ENCODE measurements at regions not wholly inside any gene's neighbourhood (a gene's known extent, or its start where the extent isn't known, plus 50 kb on each side); places are given as distances from the start of the nearest gene placed in this dataset.

DNA sequence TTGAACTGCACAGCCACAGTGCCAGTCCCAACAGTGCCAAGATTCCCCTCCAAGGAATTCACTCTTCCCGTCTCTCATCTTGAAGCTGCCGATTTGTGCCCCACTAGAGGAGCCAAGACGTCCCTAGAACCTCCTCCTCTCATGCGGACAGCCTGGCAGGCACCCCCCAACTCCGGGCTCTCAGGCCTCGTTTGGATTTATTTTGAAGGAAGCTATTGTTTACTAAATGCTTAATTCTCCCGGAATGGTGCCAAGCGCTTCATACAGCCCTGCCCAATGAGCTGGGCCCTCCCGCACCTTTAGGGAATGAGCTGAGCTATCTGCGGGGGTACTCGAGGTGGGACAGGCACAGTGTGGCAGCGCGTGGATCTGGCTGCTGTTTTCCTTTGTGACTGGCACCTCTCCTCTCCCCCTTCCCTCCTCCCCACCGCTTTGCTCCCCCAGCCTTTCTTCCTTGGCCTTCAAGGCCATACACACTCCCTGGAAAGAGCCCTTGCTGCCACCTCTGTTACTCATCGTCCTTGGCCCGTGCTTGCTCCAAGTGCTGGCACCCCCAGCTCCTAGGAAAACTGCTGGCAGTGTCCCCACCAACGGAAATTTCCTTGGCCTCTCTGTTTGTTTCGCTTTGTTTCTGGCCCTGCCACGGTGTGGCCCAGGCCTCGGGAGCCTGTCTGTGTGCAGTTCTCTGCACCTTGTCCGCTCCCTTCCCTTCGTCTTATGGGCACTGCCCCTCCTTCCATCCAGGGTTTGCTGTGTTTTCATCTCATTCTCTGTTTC, 49.9 kb upstream of the CDR2 start:
- no peak for TF ChIP-seq HNF4G (IDR thresholded peaks at IDR 0.05)
- TF ChIP-seq SP1 (IDR thresholded peaks at IDR 0.05): no peak
- TF ChIP-seq, protein P1, sequence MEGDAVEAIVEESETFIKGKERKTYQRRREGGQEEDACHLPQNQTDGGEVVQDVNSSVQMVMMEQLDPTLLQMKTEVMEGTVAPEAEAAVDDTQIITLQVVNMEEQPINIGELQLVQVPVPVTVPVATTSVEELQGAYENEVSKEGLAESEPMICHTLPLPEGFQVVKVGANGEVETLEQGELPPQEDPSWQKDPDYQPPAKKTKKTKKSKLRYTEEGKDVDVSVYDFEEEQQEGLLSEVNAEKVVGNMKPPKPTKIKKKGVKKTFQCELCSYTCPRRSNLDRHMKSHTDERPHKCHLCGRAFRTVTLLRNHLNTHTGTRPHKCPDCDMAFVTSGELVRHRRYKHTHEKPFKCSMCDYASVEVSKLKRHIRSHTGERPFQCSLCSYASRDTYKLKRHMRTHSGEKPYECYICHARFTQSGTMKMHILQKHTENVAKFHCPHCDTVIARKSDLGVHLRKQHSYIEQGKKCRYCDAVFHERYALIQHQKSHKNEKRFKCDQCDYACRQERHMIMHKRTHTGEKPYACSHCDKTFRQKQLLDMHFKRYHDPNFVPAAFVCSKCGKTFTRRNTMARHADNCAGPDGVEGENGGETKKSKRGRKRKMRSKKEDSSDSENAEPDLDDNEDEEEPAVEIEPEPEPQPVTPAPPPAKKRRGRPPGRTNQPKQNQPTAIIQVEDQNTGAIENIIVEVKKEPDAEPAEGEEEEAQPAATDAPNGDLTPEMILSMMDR (IDR thresholded peaks at IDR 0.05; ENCODE audit: low read depth, low read length, missing input control): no peak
- TF ChIP-seq EGR1 (IDR thresholded peaks at IDR 0.05; ENCODE audit: low read depth in 2 of 2): no peak
- TF ChIP-seq, protein P2, sequence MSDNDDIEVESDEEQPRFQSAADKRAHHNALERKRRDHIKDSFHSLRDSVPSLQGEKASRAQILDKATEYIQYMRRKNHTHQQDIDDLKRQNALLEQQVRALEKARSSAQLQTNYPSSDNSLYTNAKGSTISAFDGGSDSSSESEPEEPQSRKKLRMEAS (IDR thresholded peaks at IDR 0.05): no peak
- TF ChIP-seq, protein P3, sequence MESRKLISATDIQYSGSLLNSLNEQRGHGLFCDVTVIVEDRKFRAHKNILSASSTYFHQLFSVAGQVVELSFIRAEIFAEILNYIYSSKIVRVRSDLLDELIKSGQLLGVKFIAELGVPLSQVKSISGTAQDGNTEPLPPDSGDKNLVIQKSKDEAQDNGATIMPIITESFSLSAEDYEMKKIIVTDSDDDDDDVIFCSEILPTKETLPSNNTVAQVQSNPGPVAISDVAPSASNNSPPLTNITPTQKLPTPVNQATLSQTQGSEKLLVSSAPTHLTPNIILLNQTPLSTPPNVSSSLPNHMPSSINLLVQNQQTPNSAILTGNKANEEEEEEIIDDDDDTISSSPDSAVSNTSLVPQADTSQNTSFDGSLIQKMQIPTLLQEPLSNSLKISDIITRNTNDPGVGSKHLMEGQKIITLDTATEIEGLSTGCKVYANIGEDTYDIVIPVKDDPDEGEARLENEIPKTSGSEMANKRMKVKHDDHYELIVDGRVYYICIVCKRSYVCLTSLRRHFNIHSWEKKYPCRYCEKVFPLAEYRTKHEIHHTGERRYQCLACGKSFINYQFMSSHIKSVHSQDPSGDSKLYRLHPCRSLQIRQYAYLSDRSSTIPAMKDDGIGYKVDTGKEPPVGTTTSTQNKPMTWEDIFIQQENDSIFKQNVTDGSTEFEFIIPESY (IDR thresholded peaks at IDR 0.05): no peak
- TF ChIP-seq FOXA2 (IDR thresholded peaks at IDR 0.05): no peak
- no peak for TF ChIP-seq RAD21 (IDR thresholded peaks at IDR 0.05)
- no peak for TF ChIP-seq RXRA (IDR thresholded peaks at IDR 0.05)
- TF ChIP-seq FOXA1 (IDR thresholded peaks at IDR 0.05): no peak
- TF ChIP-seq GABPA (IDR thresholded peaks at IDR 0.05 in 1 of 2, conservative IDR thresholded peaks at IDR 0.05 in 1 of 2): no peak
- no peak for TF ChIP-seq JUND (IDR thresholded peaks at IDR 0.05)
- TF ChIP-seq TAF1 (conservative IDR thresholded peaks at IDR 0.05): no peak
- TF ChIP-seq HNF4A (conservative IDR thresholded peaks at IDR 0.05): no peak
- TF ChIP-seq NR2F2 (IDR thresholded peaks at IDR 0.05): no peak
- TF ChIP-seq YY1 (IDR thresholded peaks at IDR 0.05): no peak
- TF ChIP-seq, protein P4, sequence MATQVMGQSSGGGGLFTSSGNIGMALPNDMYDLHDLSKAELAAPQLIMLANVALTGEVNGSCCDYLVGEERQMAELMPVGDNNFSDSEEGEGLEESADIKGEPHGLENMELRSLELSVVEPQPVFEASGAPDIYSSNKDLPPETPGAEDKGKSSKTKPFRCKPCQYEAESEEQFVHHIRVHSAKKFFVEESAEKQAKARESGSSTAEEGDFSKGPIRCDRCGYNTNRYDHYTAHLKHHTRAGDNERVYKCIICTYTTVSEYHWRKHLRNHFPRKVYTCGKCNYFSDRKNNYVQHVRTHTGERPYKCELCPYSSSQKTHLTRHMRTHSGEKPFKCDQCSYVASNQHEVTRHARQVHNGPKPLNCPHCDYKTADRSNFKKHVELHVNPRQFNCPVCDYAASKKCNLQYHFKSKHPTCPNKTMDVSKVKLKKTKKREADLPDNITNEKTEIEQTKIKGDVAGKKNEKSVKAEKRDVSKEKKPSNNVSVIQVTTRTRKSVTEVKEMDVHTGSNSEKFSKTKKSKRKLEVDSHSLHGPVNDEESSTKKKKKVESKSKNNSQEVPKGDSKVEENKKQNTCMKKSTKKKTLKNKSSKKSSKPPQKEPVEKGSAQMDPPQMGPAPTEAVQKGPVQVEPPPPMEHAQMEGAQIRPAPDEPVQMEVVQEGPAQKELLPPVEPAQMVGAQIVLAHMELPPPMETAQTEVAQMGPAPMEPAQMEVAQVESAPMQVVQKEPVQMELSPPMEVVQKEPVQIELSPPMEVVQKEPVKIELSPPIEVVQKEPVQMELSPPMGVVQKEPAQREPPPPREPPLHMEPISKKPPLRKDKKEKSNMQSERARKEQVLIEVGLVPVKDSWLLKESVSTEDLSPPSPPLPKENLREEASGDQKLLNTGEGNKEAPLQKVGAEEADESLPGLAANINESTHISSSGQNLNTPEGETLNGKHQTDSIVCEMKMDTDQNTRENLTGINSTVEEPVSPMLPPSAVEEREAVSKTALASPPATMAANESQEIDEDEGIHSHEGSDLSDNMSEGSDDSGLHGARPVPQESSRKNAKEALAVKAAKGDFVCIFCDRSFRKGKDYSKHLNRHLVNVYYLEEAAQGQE (IDR thresholded peaks at IDR 0.05): no peak
- TF ChIP-seq, protein P5, sequence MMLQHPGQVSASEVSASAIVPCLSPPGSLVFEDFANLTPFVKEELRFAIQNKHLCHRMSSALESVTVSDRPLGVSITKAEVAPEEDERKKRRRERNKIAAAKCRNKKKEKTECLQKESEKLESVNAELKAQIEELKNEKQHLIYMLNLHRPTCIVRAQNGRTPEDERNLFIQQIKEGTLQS (IDR thresholded peaks at IDR 0.05): no peak
- no peak overlapping the region for H3K4me3 ChIP-seq (ENCODE audit: low read depth in 1 of 3, low read length in 3 of 3)
- peaks cover 9 to 34% (median 16%) of the 10 kb centered on the region in 4 donors for H3K36me3 ChIP-seq (ENCODE audit: control insufficient read depth in 4 of 4, insufficient read depth in 3 of 4, low read depth in 1 of 4, low read length in 3 of 4)
- no peak for DNase-seq (ENCODE audit: low spot score)
- H3K27ac ChIP-seq (ENCODE audit: low read depth in 1 of 2, low read length in 2 of 2): peak overlapping the region; percentile 47 to 54
- 82% methylated on average over 22 of the region's 22 CpGs for WGBS
- no peaks in the 10 kb centered on the region for H3K27me3 ChIP-seq (ENCODE audit: control insufficient read depth in 4 of 4, insufficient read depth in 4 of 4, low read length in 3 of 4)
- H3K4me1 ChIP-seq (ENCODE audit: control insufficient read depth in 4 of 4, insufficient read depth in 4 of 4, low read length in 3 of 4): peaks cover 0 to 9% (median 0%) of the 10 kb centered on the region in 4 donors
- no peaks in the 10 kb centered on the region for H3K9me3 ChIP-seq (ENCODE audit: control insufficient read depth in 4 of 4, low read length in 3 of 4)
- no peak overlapping the region for H3K9ac ChIP-seq (ENCODE audit: low read depth in 1 of 2, low read length in 2 of 2)
